Pancreas (tissue), 10 donors: ENCODE measurements at regions not wholly inside any gene's neighbourhood (a gene's known extent, or its start where the extent isn't known, plus 50 kb on each side); places are given as distances from the start of the nearest gene placed in this dataset.

Experiments used
- ATAC-seq, 4 donors: fragments of 200-7000 bp; cut with Tn5 transposase; one replicate each; pipeline versions ENCODE4 v1.8.0 to v1.9.1; 2020; ENCODE audit warnings: mild to moderate bottlenecking in 4 of 4, moderate library complexity in 4 of 4
- DNase-seq, 6 donors: peaks; one replicate each; pipeline ENCODE4 v3.0.0-alpha.2; 2020
- FAIRE-seq: peaks from 2 replicates; lab custom pipeline; 2012; peaks lifted over from hg19 to GRCh38; lab: Jason Lieb, UNC
- H3K27ac ChIP-seq, 4 donors: fragments of 200-600 bp; sonication (generic); 1 replicate in 3 of 4; 2 replicates in 1 of 4; pipeline versions ENCODE4 v1.5.0 to v1.8.0; 2020
- H3K27me3 ChIP-seq, 4 donors: fragments of 200-600 bp; one replicate each; pipeline ENCODE4 v1.8.0; 2021
- H3K36me3 ChIP-seq, 3 donors: fragments of 200-600 bp; sonication (generic) in 1 of 3; one replicate each; pipeline versions ENCODE4 v1.5.0 to v1.8.0; 2020 to 2021
- H3K4me1 ChIP-seq, 3 donors: fragments of 200-600 bp; one replicate each; pipeline ENCODE4 v1.8.0; 2021
- H3K4me3 ChIP-seq, 4 donors: fragments of 200-600 bp; sonication (generic) in 2 of 4; one replicate each; pipeline versions ENCODE4 v1.5.0 to v1.8.0; 2020 to 2021
- H3K9me3 ChIP-seq, 4 donors: fragments of 200-600 bp; one replicate each; pipeline ENCODE4 v1.8.0; 2021
- CTCF ChIP-seq, 4 donors: fragments of 200-600 bp; sonication (generic) in 3 of 4; IDR thresholded peaks; one replicate each; pipeline versions ENCODE4 v1.5.0 to v1.8.0; 2021; ENCODE audit warnings: antibody characterized with exemption in 4 of 4
- WGBS, 2 donors: extraction: QIAGEN DNeasy Blood & Tissue Kit; methylation state at CpG; one replicate each; pipeline ENCODE4 v1.1.7; 2013; 5-methylcytosine and 5-hydroxymethylcytosine counted together
- intact Hi-C, 3 donors: fragments of 100-400 bp; cut with DNase I; formaldehyde crosslinking; loops; one replicate each; pipeline versions ENCODE4 v1.11.1 to v1.14.2; 2022
- donor health status: healthy with polysubstance abuse.
- donor health status: DM: no; HTN: no; CAD: no; lungs with moderate emphysema.
- donor health status: DM: no; HTN: no; CAD: no.
- donor health status: control.
- donor health status: control.
- donor health status: Bipolar disorder and iron deficiency.
- donor health status: DM: yes; HTN: yes; CAD: no.
- donor health status: DM: no; HTN: no; CAD: no.
- donor health status: DM: no; HTN: no; CAD: no.
- donor health status: DM: yes; HTN: yes; CAD: no.

DNA sequence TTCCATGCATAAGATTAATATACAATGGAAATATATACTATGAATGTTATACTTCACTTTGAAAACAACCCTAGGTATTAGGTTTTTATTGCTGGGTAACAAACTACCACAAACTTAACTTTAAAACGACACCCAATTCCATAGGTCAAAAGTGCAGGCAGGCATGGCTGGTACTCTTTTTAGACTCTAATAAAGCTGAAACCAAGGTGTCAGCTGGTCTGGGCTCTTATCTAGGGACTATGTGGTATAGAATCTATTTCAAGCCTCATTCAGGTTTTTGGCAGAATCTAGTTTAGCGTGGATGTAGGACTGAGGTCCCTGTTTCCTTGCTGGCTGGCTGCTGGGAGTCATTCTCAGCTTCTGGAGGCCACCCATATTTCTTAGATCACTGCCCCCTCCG is 65.0 kb upstream of the TMEM168 start:
- no peak for ATAC-seq
- DNase-seq = no peak
- no peak overlapping the region for H3K4me3 ChIP-seq
- H3K27me3 ChIP-seq = no peaks in the 10 kb centered on the region
- TF ChIP-seq CTCF (IDR thresholded peaks at IDR 0.05) = no peak
- intact Hi-C loops = no loop called here
- H3K27ac ChIP-seq = no peak overlapping the region
- no peaks in the 10 kb centered on the region for H3K36me3 ChIP-seq
- H3K9me3 ChIP-seq = no peaks in the 10 kb centered on the region
- WGBS, 2 donors = 90 to 92% methylated on average over 3 of the region's 3 CpGs
- H3K4me1 ChIP-seq = peaks cover 0 to 8% (median 0%) of the 10 kb centered on the region in 3 donors
- no peak for FAIRE-seq

GRCh38 chr7:112854169-112854568 is 64.0 kb upstream of the TMEM168 start:
- Histone ChIP-seq H3K36me3 (no peaks in the 10 kb centered on the region), H3K27me3 (no peaks in the 10 kb centered on the region), H3K27ac (no peak overlapping the region), H3K9me3 (no peaks in the 10 kb centered on the region), H3K4me3 (no peak overlapping the region), H3K4me1 (peaks cover 0 to 8% (median 0%) of the 10 kb centered on the region in 3 donors)
- intact Hi-C loops = no loop called here
- TF ChIP-seq CTCF (IDR thresholded peaks at IDR 0.05) = no peak
- DNase-seq = no peak
- no peak for FAIRE-seq
- ATAC-seq = no peak

DNA sequence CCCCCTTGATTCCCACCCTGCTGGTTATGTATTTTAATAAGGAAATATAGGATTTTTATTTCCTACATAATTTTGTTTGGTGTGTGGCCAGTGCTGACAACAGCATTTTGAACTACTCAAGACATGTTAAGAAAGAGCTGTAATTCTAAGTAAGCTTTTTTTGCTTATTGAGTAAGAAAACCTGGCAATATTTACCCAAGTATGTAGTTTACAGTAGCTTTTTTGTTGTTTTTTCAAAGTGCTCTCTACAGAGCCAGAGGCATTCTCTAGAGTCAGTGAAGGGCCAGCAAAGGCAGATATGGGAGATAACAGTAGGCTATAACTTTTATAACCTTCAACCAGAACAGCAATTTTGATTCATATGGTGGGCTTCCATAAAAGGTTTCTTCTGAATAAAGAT is 63.2 kb upstream of the TMEM168 start:
- Histone ChIP-seq H3K27me3 (no peaks in the 10 kb centered on the region), H3K4me3 (no peak overlapping the region), H3K27ac (no peak overlapping the region), H3K36me3 (no peaks in the 10 kb centered on the region), H3K9me3 (no peaks in the 10 kb centered on the region), H3K4me1 (peaks cover 0 to 8% (median 0%) of the 10 kb centered on the region in 3 donors)
- DNase-seq (no peak), FAIRE-seq (no peak), ATAC-seq (no peak)
- intact Hi-C loops = no loop called here
- TF ChIP-seq CTCF (IDR thresholded peaks at IDR 0.05) = no peak

DNA sequence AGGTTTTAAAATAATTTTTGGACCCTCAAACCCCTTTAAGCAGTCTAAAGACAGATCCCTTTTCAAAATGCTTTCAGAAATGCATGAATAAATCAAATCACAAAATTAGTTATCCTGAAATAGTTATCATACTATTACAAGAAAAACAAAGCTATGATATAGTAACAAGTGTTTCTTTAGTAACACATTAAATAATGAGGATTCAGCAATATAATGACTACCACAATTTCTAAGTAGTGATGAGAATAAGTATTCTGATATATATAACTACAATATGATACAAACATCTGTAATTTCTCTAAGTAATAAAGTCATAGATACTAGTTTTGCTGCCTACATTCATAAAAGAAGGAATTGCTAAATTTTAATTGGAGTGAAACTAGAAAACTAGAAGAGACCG is 53.0 kb upstream of the TMEM168 start:
- H3K4me3 ChIP-seq = no peak overlapping the region
- intact Hi-C loops = no loop called here
- WGBS, 2 donors = 97 to 100% methylated on average over 1 of the region's 1 CpG
- no peak for ATAC-seq
- H3K36me3 ChIP-seq = no peaks in the 10 kb centered on the region
- H3K27ac ChIP-seq = no peak overlapping the region
- FAIRE-seq = no peak
- H3K4me1 ChIP-seq = no peaks in the 10 kb centered on the region
- no peaks in the 10 kb centered on the region for H3K27me3 ChIP-seq
- H3K9me3 ChIP-seq = no peaks in the 10 kb centered on the region
- no peak for TF ChIP-seq CTCF (IDR thresholded peaks at IDR 0.05)
- DNase-seq = no peak
